SK-N-DZ (cell line): ENCODE measurements at regions not wholly inside any gene's neighbourhood (a gene's known extent, or its start where the extent isn't known, plus 50 kb on each side); places are given as distances from the start of the nearest gene placed in this dataset.

ENCODE experiments used
- DNase-seq: peaks from one replicate; pipeline ENCODE4 v3.0.0-alpha.2; 2015; ENCODE audit warnings: low spot score

DNA sequence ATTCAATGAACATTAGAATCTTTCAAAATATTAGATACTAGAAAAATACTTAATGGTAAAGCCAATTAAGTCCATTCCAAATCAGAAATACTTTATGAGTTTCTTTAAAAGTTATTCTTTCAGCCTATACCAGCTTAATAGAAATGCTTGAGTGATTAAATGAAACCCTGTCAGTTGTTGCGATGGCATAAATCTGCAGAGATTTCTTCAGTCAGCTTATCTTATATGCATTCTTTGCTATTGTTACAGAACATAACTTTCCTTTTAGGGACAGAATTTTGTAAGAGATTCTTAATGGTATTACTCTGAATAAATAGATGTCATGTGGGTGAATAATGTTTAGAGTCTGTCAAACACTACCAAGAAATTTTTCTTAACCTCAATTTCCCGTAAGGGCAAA is 325.0 kb upstream of the HAND2 start:
- no peak for DNase-seq

GRCh38 chr4:173852775-173853174 is 322.7 kb upstream of the HAND2 start:
- DNase-seq, result no peak

DNA sequence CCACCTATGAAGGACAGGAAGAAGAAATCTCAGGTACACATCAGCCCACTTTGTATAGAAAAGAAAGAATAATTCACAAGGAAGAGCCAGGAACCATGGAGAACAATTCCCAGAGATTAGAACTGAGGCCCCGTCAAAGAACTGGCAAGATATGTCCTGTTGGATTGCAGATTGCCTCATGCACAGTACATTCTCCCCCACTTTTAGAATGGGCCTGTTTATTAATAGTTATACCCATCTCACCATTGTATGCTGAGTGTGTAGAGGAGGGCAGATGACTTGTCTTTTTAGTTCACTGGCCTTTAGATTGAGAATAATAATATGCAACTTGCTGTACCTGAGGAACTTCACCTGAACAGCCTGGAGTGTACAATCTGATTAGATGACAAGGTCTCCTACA is 315.6 kb upstream of the HAND2 start:
- no peak for DNase-seq

- no peak for DNase-seq
Measured at GRCh38 chr4:173839865-173840264, 309.8 kb upstream of the HAND2 start.

DNA sequence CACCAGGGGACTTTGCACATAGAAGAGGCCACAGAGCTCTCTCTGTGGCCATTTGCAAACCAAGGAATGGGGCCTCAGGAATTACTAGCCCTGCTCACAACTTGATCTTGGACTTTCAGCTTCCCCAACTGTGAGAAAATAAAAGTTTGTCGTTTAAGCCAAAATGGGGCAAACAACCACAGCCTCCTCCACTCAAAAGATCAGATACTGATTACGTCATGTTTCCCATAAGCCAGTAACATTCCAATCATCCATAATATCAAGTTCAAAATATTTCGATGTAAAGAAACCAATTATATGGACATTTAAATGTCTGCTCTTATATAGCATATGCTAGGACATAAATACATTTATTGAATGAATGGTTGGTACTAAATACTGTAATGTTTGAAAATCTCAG is 307.5 kb upstream of the HAND2 start:
- no peak for DNase-seq

GRCh38 chr4:173835903-173836302 is 305.9 kb upstream of the HAND2 start:
- DNase-seq, result peak; percentile 53

GRCh38 chr4:173834151-173834550 is 304.1 kb upstream of the HAND2 start:
- no peak for DNase-seq

DNA sequence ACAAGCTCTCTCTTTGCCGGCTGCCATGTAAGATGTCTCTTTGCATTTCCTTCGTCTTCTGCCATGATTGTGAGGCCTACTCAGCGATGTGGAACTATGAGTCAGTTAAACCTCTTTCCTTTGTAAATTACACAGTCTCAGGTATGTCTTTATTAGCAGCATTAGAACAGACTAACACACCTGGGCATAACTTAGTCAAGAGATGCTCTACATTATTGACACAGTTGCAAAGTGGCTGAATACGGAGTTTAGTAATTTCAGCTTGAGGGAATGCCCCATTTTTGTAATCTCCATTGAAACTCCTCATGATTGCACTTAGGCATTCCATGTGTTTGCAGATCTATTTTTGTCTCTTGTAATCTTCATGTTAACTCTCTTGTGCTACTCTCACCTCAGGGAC is 299.5 kb upstream of the HAND2 start:
- DNase-seq, result no peak

GRCh38 chr4:173827707-173828106 is 297.7 kb upstream of the HAND2 start:
- no peak for DNase-seq

DNA sequence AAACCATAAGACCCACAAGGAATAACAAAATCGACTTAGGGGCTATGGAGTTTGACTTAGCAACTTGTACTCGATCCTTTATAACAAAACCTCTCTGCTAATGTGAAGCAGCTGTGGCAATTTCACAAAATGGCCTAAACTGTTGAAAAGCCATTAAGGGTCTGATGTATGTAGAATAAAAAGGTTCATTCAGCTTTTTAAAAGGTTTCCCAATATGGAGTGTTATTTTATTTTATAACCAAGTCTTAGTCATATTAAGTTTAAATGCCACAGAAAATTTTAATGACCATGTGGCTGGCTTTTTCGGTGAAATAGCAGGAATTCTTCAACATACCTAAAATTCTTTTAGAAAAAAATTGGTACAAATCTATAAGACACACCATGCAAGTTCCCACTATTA is 291.8 kb upstream of the HAND2 start:
- DNase-seq, result no peak

GRCh38 chr4:173821036-173821435 is 291.0 kb upstream of the HAND2 start:
- DNase-seq, result no peak

- DNase-seq, result no peak
Measured at GRCh38 chr4:173807347-173807746, 277.3 kb upstream of the HAND2 start.

GRCh38 chr4:173805884-173806283 is 275.9 kb upstream of the HAND2 start:
- no peak for DNase-seq

GRCh38 chr4:173802662-173803022 is 272.6 kb upstream of the HAND2 start:
- peak; percentile 20 for DNase-seq

GRCh38 chr4:173801876-173802661 is 272.0 kb upstream of the HAND2 start:
- DNase-seq, result no peak

DNA sequence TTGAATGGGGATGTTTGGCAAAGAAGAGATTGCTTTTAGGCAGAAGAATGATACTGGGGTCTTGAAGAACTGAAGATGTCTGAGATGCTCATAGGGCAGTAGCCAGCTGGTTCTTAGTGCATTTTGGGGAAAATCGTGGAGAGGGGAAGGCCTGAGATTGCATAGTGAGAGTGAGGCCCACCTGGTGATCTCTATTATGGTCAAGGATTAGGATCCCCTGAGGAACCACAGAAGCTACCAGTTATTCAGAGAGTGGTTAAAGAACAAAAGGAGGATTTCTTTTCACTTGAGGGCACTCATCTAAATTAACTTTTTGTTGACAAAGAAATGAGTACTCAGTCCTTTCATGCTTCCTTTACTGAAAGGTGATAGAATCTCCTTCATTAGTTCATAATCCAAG is 271.3 kb upstream of the HAND2 start:
- no peak for DNase-seq

GRCh38 chr4:173797296-173797695 is 267.3 kb upstream of the HAND2 start:
- no peak for DNase-seq

- no peak for DNase-seq
Measured at GRCh38 chr4:173794662-173795061, 264.6 kb upstream of the HAND2 start.

DNA sequence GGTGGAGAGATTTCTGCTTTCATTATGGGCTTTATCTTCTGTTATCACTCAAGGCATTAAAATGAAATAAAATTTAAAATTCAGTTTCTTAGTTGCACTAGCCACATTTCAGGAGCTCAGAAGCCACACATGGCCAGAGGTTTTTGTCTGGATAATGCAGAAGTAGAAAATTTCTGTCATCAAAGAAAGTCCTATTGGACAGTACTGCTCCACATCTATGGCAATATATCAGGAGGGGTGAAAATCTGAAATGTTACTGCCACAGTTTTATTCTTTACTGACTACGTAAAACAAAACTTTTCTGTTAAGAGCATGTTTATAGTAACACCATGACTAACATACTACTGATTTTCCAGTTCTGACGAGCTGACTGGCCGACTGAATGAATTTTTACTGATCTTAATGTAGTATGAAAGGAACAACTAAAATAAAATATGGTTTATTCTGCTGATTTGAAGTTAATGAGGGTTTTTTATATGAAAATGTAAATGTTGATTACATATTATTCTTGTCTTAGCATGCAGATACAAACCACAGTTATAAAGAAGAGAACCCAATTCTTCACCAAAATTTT is 264.0 kb upstream of the HAND2 start:
- DNase-seq, result no peak

DNA sequence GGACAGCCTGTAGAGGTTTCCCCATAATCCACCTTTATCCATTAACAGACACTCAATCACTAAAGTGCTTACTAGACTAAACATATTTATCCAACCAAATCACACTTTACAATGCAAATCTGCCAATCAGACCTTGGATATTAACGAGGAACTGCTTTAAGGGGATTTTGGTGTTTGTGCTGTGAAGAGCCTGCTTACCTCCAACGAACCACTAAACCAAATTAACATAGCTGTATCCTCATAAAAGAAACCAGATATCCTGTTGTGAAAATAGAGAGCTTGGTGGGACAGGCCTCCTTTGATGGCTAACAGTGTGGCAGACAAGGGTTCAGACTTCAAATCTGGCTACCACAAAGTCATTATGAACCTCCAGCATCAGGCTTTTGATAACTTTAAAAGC is 252.6 kb upstream of the HAND2 start:
- DNase-seq, result no peak

- DNase-seq, result peak; percentile 24
Measured at GRCh38 chr4:173777921-173778320, 247.9 kb upstream of the HAND2 start.

GRCh38 chr4:173777421-173777820 is 247.4 kb upstream of the HAND2 start:
- DNase-seq, result no peak

GRCh38 chr4:173769568-173769967 is 239.5 kb upstream of the HAND2 start:
- DNase-seq, result no peak

GRCh38 chr4:173767650-173768049 is 237.6 kb upstream of the HAND2 start:
- DNase-seq, result no peak
